ENCODE measurements at regions not wholly inside any gene's neighbourhood (a gene's known extent, or its start where the extent isn't known, plus 50 kb on each side); places are given as distances from the start of the nearest gene placed in this dataset.

- no peak overlapping the region for H3K4me3 ChIP-seq (ENCODE audit: control insufficient read depth, low read depth, low read length)
- TF ChIP-seq CTCF (IDR thresholded peaks at IDR 0.05; ENCODE audit: control insufficient read depth, insufficient read depth, low read depth, low read length, missing control alignments) = no peak
- no peak for DNase-seq (ENCODE audit: low read depth)
Measured at GRCh38 chr11:98115873-98116272, 904.9 kb upstream of the CNTN5 start.

GRCh38 chr11:98130117-98130625, 890.6 kb upstream of the CNTN5 start:
- DNase-seq (ENCODE audit: low read depth) = no peak
- TF ChIP-seq CTCF (IDR thresholded peaks at IDR 0.05; ENCODE audit: control insufficient read depth, insufficient read depth, low read depth, low read length, missing control alignments) = no peak

GRCh38 chr11:98136357-98136756, 884.4 kb upstream of the CNTN5 start:
- DNase-seq (ENCODE audit: low read depth) = no peak
- no peak for TF ChIP-seq CTCF (IDR thresholded peaks at IDR 0.05; ENCODE audit: control insufficient read depth, insufficient read depth, low read depth, low read length, missing control alignments)
- no peak overlapping the region for H3K4me3 ChIP-seq (ENCODE audit: control insufficient read depth, low read depth, low read length)

More at GRCh38 chr11:98130117-98130625, 890.6 kb upstream of the CNTN5 start:
- no peak overlapping the region for H3K4me3 ChIP-seq (ENCODE audit: control insufficient read depth, low read depth, low read length)

GRCh38 chr11:98137437-98137836, 883.3 kb upstream of the CNTN5 start:
- no peak overlapping the region for H3K4me3 ChIP-seq (ENCODE audit: control insufficient read depth, low read depth, low read length)
- DNase-seq (ENCODE audit: low read depth) = no peak
- no peak for TF ChIP-seq CTCF (IDR thresholded peaks at IDR 0.05; ENCODE audit: control insufficient read depth, insufficient read depth, low read depth, low read length, missing control alignments)

- no peak for TF ChIP-seq CTCF (IDR thresholded peaks at IDR 0.05; ENCODE audit: control insufficient read depth, insufficient read depth, low read depth, low read length, missing control alignments)
- DNase-seq (ENCODE audit: low read depth) = no peak
Measured at GRCh38 chr11:98143661-98144060, 877.1 kb upstream of the CNTN5 start.

GRCh38 chr11:98153752-98154151, 867.0 kb upstream of the CNTN5 start:
- TF ChIP-seq CTCF (IDR thresholded peaks at IDR 0.05; ENCODE audit: control insufficient read depth, insufficient read depth, low read depth, low read length, missing control alignments) = no peak
- no peak for DNase-seq (ENCODE audit: low read depth)
- H3K4me3 ChIP-seq (ENCODE audit: control insufficient read depth, low read depth, low read length) = no peak overlapping the region

More at GRCh38 chr11:98143661-98144060, 877.1 kb upstream of the CNTN5 start:
- H3K4me3 ChIP-seq (ENCODE audit: control insufficient read depth, low read depth, low read length) = no peak overlapping the region

- DNase-seq (ENCODE audit: low read depth) = no peak
- no peak overlapping the region for H3K4me3 ChIP-seq (ENCODE audit: control insufficient read depth, low read depth, low read length)
- TF ChIP-seq CTCF (IDR thresholded peaks at IDR 0.05; ENCODE audit: control insufficient read depth, insufficient read depth, low read depth, low read length, missing control alignments) = no peak
Measured at GRCh38 chr11:98155696-98156095, 865.1 kb upstream of the CNTN5 start.
